HepG2 (cell line): ENCODE measurements at regions not wholly inside any gene's neighbourhood (a gene's known extent, or its start where the extent isn't known, plus 50 kb on each side); places are given as distances from the start of the nearest gene placed in this dataset.

ENCODE experiments used
- ATAC-seq: fragments of 200-7000 bp; cut with Tn5 transposase; 3 replicates; pipeline ENCODE4 v1.9.1; 2020; ENCODE audit warnings: mild to moderate bottlenecking, moderate library complexity
- BruUV-seq: library from RNA; stranded (reverse); fragments of 400-500 nt; replicated peaks from 2 replicates; lab custom pipeline; 2021; lab: Mats Ljungman, UMichigan
- CTCF ChIA-PET: fragments of 300-600 bp; formaldehyde crosslinking; extraction: SDS; loops from one replicate; lab custom pipeline; 2021; ENCODE audit warnings: low total read pairs, inconsistent platforms, low intra/inter-chr PET ratio; lab: Yijun Ruan, JAX
- POLR2A ChIA-PET: fragments of 350-600 bp; sonication (Branson Sonifier 250); formaldehyde crosslinking; loops from one replicate; lab custom pipeline; 2020; ENCODE audit warnings: antibody characterized with exemption, inconsistent platforms; lab: Yijun Ruan, JAX
- DNase-seq: peaks from one replicate; pipeline ENCODE4 v3.0.0-alpha.2; 2015; ENCODE audit warnings: low spot score
- FAIRE-seq: peaks from 3 replicates; lab custom pipeline; 2011; peaks lifted over from hg19 to GRCh38; lab: Jason Lieb, UNC
- H2AFZ ChIP-seq: one replicate; pipeline ENCODE4 v1.6.1; 2011; ENCODE audit warnings: low read length, inconsistent platforms
- H3K27ac ChIP-seq: fragments of 300-600 bp; 3 replicates; pipeline ENCODE4 v1.8.0; 2011; ENCODE audit warnings: mixed run types, mild to moderate bottlenecking, mixed read lengths, low read length, inconsistent platforms; ENCODE audit not compliant: insufficient read depth; ENCODE audit errors: extremely low read length
- H3K27me3 ChIP-seq, 2 experiments: fragments of 200-600 bp in 1 of 2; 2 replicates in 1 of 2; 3 replicates in 1 of 2; pipeline versions ENCODE4 v1.6.0 to v1.8.0; 2011; ENCODE audit warnings: low read length in 2 of 2, mild to moderate bottlenecking in 2 of 2, moderate library complexity in 2 of 2, inconsistent platforms in 1 of 2; ENCODE audit not compliant: insufficient read depth in 2 of 2, control insufficient read depth in 1 of 2
- H3K36me3 ChIP-seq, 2 experiments: fragments of 200-600 bp in 1 of 2; replicated peaks in 1 of 2; 2 replicates in 1 of 2; 3 replicates in 1 of 2; pipeline versions ENCODE4 v1.5.1 to v1.8.0; 2011; ENCODE audit warnings: low read length in 2 of 2, inconsistent platforms in 1 of 2; ENCODE audit not compliant: insufficient read depth in 2 of 2, control insufficient read depth in 1 of 2
- H3K4me1 ChIP-seq: 2 replicates; pipeline ENCODE4 v1.5.1; 2012; ENCODE audit warnings: low read length, inconsistent platforms; ENCODE audit not compliant: insufficient read depth
- H3K4me2 ChIP-seq: 2 replicates; pipeline ENCODE4 v1.6.0; 2011; ENCODE audit warnings: low read depth, low read length, inconsistent platforms
- H3K4me3 ChIP-seq, 3 experiments: fragments of 200-600 bp in 1 of 3; sonication (generic), shearing (Covaris generic) in 1 of 3; replicated peaks in 1 of 3; 2 replicates each; pipeline ENCODE4 v1.5.1; 2011 to 2016; ENCODE audit warnings: low read length in 3 of 3, inconsistent platforms in 2 of 3, low read depth in 2 of 3, mild to moderate bottlenecking in 2 of 3, control low read depth in 1 of 3, mixed read lengths in 1 of 3; ENCODE audit not compliant: insufficient read depth in 1 of 3
- H3K79me2 ChIP-seq: one replicate; pipeline ENCODE4 v1.6.1; 2011; ENCODE audit warnings: low read length, inconsistent platforms; ENCODE audit not compliant: insufficient read depth
- H3K9ac ChIP-seq: 2 replicates; pipeline ENCODE4 v1.6.0; 2011; ENCODE audit warnings: mild to moderate bottlenecking, low read depth, low read length, inconsistent platforms; ENCODE audit not compliant: insufficient read depth
- H3K9me3 ChIP-seq: 2 replicates; pipeline ENCODE4 v1.5.1; 2012; ENCODE audit warnings: mild to moderate bottlenecking, low read length
- H4K20me1 ChIP-seq: 2 replicates; pipeline ENCODE4 v1.6.0; 2011; ENCODE audit warnings: inconsistent platforms, mild to moderate bottlenecking, low read length, moderate library complexity; ENCODE audit not compliant: insufficient read depth
- ATAD3A ChIP-seq: sonication (generic); formaldehyde crosslinking; IDR thresholded peaks from 2 replicates; pipeline ENCODE4 v1.4.0; 2020; ENCODE audit warnings: missing genetic modification reagents
- HOXA7 ChIP-seq: sonication (generic); formaldehyde crosslinking; IDR thresholded peaks from 2 replicates; pipeline ENCODE4 v1.8.1; 2022; ENCODE audit warnings: mild to moderate bottlenecking, missing genetic modification reagents, moderate library complexity
- MIER3 ChIP-seq: IDR thresholded peaks from 2 replicates; pipeline ENCODE4 v1.6.1; 2016; ENCODE audit warnings: missing compliant biosample characterization, borderline replicate concordance
- MTA1 ChIP-seq: sonication (generic); formaldehyde crosslinking; IDR thresholded peaks from 2 replicates; pipeline ENCODE4 v1.4.0; 2020; ENCODE audit warnings: missing genetic modification reagents, mild to moderate bottlenecking, borderline replicate concordance
- NR3C1 ChIP-seq: sonication (generic); formaldehyde crosslinking; IDR thresholded peaks from 2 replicates; pipeline ENCODE4 v1.4.0; 2020; ENCODE audit warnings: missing genetic modification reagents
- PATZ1 ChIP-seq: sonication (generic); formaldehyde crosslinking; IDR thresholded peaks from 2 replicates; pipeline ENCODE4 v1.4.0; 2020; ENCODE audit warnings: missing genetic modification reagents
- PRDM15 ChIP-seq: sonication (generic); formaldehyde crosslinking; IDR thresholded peaks from 2 replicates; pipeline ENCODE4 v1.4.0; 2020; ENCODE audit warnings: missing genetic modification reagents
- ZNF280B ChIP-seq: sonication (generic); formaldehyde crosslinking; IDR thresholded peaks from 2 replicates; pipeline ENCODE4 v1.5.0; 2020; ENCODE audit warnings: missing genetic modification reagents, mild to moderate bottlenecking, borderline replicate concordance
- WGBS: methylation state at CpG from one replicate; pipeline ENCODE4 v1.1.6; 2017; ENCODE audit warnings: low lambda C conversion rate; 5-methylcytosine and 5-hydroxymethylcytosine counted together
- in situ Hi-C: cut with HindIII; loops from 2 replicates; pipeline ENCODE4 v1.10.0; 2017; ENCODE audit warnings: low pct_unique_long_range_greater_than_20kb; ENCODE audit not compliant: extremely low pct_ligation_motif_present
- intact Hi-C: fragments of 100-400 bp; cut with micrococcal nuclease; formaldehyde crosslinking; loops from one replicate; pipeline ENCODE4 v1.10.0; 2022; ENCODE audit not compliant: unreplicated experiment
- TF ChIP-seq, protein P1 (sequence below): sonication (generic); formaldehyde crosslinking; IDR thresholded peaks from 2 replicates; pipeline ENCODE4 v1.8.1; 2023; ENCODE audit warnings: missing genetic modification reagents, inconsistent platforms, borderline replicate concordance
- TF ChIP-seq, protein P2 (sequence below), 2 experiments: sonication (generic) in 1 of 2; formaldehyde crosslinking in 1 of 2; IDR thresholded peaks; 2 replicates each; pipeline versions ENCODE4 v1.5.1 to v1.6.1; 2011 to 2020; ENCODE audit warnings: borderline replicate concordance in 1 of 2, low read depth in 1 of 2, low read length in 1 of 2, mild to moderate bottlenecking in 1 of 2, missing genetic modification reagents in 1 of 2, moderate library complexity in 1 of 2

DNA sequence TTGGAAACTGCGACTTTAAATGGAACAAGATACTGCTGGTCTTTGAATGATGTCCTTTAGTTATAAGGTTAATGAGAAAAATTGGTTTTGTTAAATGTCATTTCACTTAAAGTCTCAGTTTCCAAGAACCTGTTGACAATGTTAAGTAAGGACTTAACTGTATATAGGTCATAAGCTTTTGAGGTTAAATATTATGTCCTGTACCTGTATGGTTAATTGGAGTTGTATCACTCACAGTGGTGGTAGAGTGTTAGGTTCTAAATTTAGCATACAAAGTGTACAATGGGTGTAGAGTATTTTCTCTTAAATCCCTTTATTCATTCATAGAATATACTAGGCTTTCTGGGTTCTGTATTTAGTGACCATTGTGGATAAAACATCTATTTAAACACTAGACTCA lies 110.2 kb downstream of the HAUS1 start:
- 94% methylated on average over 1 of the region's 1 CpG for whole genome bisulfite sequencing
- Histone ChIP-seq H3K4me2 (no peak overlapping the region), H3K4me1 (no peaks in the 10 kb centered on the region), H4K20me1 (no peaks in the 10 kb centered on the region), H3K36me3 (peaks cover 3 to 15% of the 10 kb centered on the region in 2 experiments; a peak in 3 of 5 replicates), H3K9ac (no peak overlapping the region), H3K27ac (no peak overlapping the region), H3K79me2 (peaks cover 22% of the 10 kb centered on the region), H3K9me3 (no peaks in the 10 kb centered on the region), H3K27me3 (no peaks in the 10 kb centered on the region; a peak in 1 of 5 replicates), H3K4me3 (no peak overlapping the region), H2AFZ (no peak overlapping the region)
- no peak for FAIRE-seq
- in situ Hi-C loops (no loop called here), intact Hi-C loops (no loop called here)
- ATAC-seq: no peak
- DNase-seq: no peak
- no TSS peak for BruUV-seq
- POLR2A ChIA-PET: no interaction called here
- CTCF ChIA-PET: interaction anchor here (2.0 to 2.9 kb wide), 2 partner anchors 41 to 66 kb away, joined by 13 to 40 read pairs; a partner anchor contains a TSS
- TF ChIP-seq HOXA7 (no peak), MTA1 (CRISPR knock-in tag) (no peak), PRDM15 (CRISPR knock-in tag) (no peak), ATAD3A (CRISPR knock-in tag) (no peak), MIER3 (CRISPR knock-in tag) (no peak), PATZ1 (CRISPR knock-in tag) (no peak), ZNF280B (CRISPR knock-in tag) (no peak), NR3C1 (no peak)
- TF ChIP-seq, protein P1, sequence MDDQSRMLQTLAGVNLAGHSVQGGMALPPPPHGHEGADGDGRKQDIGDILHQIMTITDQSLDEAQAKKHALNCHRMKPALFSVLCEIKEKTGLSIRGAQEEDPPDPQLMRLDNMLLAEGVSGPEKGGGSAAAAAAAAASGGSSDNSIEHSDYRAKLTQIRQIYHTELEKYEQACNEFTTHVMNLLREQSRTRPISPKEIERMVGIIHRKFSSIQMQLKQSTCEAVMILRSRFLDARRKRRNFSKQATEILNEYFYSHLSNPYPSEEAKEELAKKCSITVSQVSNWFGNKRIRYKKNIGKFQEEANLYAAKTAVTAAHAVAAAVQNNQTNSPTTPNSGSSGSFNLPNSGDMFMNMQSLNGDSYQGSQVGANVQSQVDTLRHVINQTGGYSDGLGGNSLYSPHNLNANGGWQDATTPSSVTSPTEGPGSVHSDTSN (CRISPR knock-in tag): no peak
- TF ChIP-seq, protein P2, sequence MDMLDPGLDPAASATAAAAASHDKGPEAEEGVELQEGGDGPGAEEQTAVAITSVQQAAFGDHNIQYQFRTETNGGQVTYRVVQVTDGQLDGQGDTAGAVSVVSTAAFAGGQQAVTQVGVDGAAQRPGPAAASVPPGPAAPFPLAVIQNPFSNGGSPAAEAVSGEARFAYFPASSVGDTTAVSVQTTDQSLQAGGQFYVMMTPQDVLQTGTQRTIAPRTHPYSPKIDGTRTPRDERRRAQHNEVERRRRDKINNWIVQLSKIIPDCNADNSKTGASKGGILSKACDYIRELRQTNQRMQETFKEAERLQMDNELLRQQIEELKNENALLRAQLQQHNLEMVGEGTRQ (IDR thresholded peaks at IDR 0.05; ENCODE audit: low read depth, low read length): no peak
- TF ChIP-seq, protein P2 (CRISPR knock-in tag; IDR thresholded peaks at IDR 0.05; ENCODE audit: borderline replicate concordance): no peak
